22Rv1 (cell line): ENCODE measurements at regions not wholly inside any gene's neighbourhood (a gene's known extent, or its start where the extent isn't known, plus 50 kb on each side); places are given as distances from the start of the nearest gene placed in this dataset.

ENCODE experiments used
- ZFX ChIP-seq: fragments of 450-650 bp; IDR thresholded peaks from 2 replicates; pipeline ENCODE4 v1.6.1; 2017; ENCODE audit warnings: antibody characterized with exemption, borderline replicate concordance
- TF ChIP-seq, protein P1 (sequence below): fragments of 450-650 bp; IDR thresholded peaks from 2 replicates; pipeline ENCODE4 v1.5.1; 2017; ENCODE audit warnings: mild to moderate bottlenecking

DNA sequence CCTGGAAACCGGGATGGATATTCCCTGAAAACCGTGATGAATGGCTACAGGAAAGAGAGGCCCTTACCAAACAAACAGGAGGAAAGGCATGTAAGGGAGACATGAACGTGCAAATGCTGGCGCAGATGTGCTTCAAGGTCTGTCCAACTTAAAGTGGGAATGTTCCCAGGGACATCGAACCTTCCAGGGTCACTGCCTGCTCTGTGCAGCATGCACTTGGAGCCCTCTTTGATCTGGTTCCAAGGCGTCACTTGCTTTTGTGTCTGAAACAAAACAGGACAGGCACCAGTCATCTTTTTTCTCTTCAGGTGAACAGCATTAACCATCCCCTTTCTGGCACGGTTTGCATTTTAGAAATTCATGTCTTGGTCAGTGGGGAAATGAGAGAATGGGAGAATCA is 479.4 kb downstream of the RASEF start:
- TF ChIP-seq, protein P1, sequence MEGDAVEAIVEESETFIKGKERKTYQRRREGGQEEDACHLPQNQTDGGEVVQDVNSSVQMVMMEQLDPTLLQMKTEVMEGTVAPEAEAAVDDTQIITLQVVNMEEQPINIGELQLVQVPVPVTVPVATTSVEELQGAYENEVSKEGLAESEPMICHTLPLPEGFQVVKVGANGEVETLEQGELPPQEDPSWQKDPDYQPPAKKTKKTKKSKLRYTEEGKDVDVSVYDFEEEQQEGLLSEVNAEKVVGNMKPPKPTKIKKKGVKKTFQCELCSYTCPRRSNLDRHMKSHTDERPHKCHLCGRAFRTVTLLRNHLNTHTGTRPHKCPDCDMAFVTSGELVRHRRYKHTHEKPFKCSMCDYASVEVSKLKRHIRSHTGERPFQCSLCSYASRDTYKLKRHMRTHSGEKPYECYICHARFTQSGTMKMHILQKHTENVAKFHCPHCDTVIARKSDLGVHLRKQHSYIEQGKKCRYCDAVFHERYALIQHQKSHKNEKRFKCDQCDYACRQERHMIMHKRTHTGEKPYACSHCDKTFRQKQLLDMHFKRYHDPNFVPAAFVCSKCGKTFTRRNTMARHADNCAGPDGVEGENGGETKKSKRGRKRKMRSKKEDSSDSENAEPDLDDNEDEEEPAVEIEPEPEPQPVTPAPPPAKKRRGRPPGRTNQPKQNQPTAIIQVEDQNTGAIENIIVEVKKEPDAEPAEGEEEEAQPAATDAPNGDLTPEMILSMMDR = no peak
- no peak for TF ChIP-seq ZFX
